Kidney (tissue), 13 donors: ENCODE measurements at regions not wholly inside any gene's neighbourhood (a gene's known extent, or its start where the extent isn't known, plus 50 kb on each side); places are given as distances from the start of the nearest gene placed in this dataset.

Source experiments
- DNase-seq, 5 donors: peaks; one replicate each; pipeline ENCODE4 v3.0.0-alpha.2; 2013 to 2020
- FAIRE-seq: peaks from 2 replicates; lab custom pipeline; 2012; peaks lifted over from hg19 to GRCh38; lab: Jason Lieb, UNC
- H3K27ac ChIP-seq, 2 donors: one replicate each; pipeline ENCODE4 v1.7.0; 2013; ENCODE audit warnings: low read depth in 2 of 2, low read length in 2 of 2, inconsistent platforms in 1 of 2
- H3K27me3 ChIP-seq: one replicate; pipeline ENCODE4 v1.7.1; 2013; ENCODE audit warnings: low read length, inconsistent platforms; ENCODE audit not compliant: control insufficient read depth, insufficient read depth
- H3K36me3 ChIP-seq, 3 donors: one replicate each; pipeline versions ENCODE4 v1.7.0 to v1.7.1; 2013; ENCODE audit warnings: low read length in 3 of 3, control low read depth in 1 of 3, inconsistent platforms in 1 of 3; ENCODE audit not compliant: insufficient read depth in 3 of 3, control insufficient read depth in 2 of 3
- H3K4me1 ChIP-seq, 3 donors: one replicate each; pipeline versions ENCODE4 v1.7.0 to v1.7.1; 2013; ENCODE audit warnings: low read length in 3 of 3, inconsistent platforms in 1 of 3, low read depth in 1 of 3; ENCODE audit not compliant: control insufficient read depth in 2 of 3, insufficient read depth in 2 of 3
- H3K4me3 ChIP-seq, 3 donors: one replicate each; pipeline versions ENCODE4 v1.7.0 to v1.8.1; 2013; ENCODE audit warnings: low read length in 3 of 3, control low read depth in 1 of 3, inconsistent platforms in 1 of 3
- H3K9ac ChIP-seq, 3 donors: one replicate each; pipeline versions ENCODE4 v1.7.0 to v1.7.1; 2013; ENCODE audit warnings: low read length in 3 of 3, control low read depth in 1 of 3, inconsistent platforms in 1 of 3
- H3K9me3 ChIP-seq, 3 donors: one replicate each; pipeline versions ENCODE4 v1.7.0 to v1.7.1; 2013; ENCODE audit warnings: low read length in 3 of 3, control low read depth in 1 of 3, inconsistent platforms in 1 of 3; ENCODE audit not compliant: control insufficient read depth in 2 of 3, insufficient read depth in 1 of 3
- intact Hi-C: fragments of 100-400 bp; cut with DNase I; formaldehyde crosslinking; loops from one replicate; pipeline ENCODE4 v1.11.1; 2022
- TF ChIP-seq, protein P1 (sequence below): IDR thresholded peaks from 3 replicates; pipeline ENCODE4 v1.5.1; 2012; ENCODE audit warnings: mild to moderate bottlenecking, moderate library complexity, borderline replicate concordance; ENCODE audit not compliant: insufficient read depth; ENCODE audit errors: extremely low read depth
- donor health status: control.
- donor health status: control.
- donor health status: control.
- donor health status: control.
- donor health status: control.
- donor health status: DM: yes; HTN: yes; CAD: no.
- donor health status: Normal renal cell carcinoma (clear cell type).

DNA sequence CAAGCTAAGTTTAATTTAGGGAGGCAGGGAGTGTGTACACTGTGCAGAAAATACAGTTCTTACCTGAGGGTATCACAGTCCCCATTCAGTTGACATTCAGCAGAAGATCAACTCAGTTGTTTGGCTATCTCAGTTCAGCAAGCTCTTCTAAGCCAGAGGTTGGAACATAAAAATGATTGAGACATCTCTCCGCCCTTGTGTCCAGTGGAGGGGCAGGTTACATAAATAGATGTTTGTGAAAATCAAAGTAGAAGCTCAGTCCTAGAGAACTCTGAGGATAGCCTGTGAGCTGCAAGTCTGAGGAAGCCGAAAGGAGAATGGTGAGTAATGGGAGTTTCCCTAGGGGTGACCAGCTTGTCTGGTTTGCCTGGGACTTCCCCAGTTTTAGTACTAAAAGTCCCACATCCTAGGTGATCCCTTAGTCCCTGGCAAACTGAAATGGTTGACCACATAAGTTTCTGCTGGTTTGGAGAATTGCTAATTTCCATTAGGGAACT lies 251.4 kb upstream of the ATP2B1 start:
- Histone ChIP-seq H3K27ac (no peak overlapping the region), H3K9ac (no peak overlapping the region), H3K4me3 (no peak overlapping the region), H3K9me3 (no peaks in the 10 kb centered on the region), H3K36me3 (no peaks in the 10 kb centered on the region), H3K4me1 (peaks cover 0 to 5% (median 3%) of the 10 kb centered on the region in 3 donors), H3K27me3 (no peaks in the 10 kb centered on the region)
- intact Hi-C loops: no loop called here
- TF ChIP-seq, protein P1, sequence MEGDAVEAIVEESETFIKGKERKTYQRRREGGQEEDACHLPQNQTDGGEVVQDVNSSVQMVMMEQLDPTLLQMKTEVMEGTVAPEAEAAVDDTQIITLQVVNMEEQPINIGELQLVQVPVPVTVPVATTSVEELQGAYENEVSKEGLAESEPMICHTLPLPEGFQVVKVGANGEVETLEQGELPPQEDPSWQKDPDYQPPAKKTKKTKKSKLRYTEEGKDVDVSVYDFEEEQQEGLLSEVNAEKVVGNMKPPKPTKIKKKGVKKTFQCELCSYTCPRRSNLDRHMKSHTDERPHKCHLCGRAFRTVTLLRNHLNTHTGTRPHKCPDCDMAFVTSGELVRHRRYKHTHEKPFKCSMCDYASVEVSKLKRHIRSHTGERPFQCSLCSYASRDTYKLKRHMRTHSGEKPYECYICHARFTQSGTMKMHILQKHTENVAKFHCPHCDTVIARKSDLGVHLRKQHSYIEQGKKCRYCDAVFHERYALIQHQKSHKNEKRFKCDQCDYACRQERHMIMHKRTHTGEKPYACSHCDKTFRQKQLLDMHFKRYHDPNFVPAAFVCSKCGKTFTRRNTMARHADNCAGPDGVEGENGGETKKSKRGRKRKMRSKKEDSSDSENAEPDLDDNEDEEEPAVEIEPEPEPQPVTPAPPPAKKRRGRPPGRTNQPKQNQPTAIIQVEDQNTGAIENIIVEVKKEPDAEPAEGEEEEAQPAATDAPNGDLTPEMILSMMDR: no peak
- FAIRE-seq (no peak), DNase-seq (no peak)

DNA sequence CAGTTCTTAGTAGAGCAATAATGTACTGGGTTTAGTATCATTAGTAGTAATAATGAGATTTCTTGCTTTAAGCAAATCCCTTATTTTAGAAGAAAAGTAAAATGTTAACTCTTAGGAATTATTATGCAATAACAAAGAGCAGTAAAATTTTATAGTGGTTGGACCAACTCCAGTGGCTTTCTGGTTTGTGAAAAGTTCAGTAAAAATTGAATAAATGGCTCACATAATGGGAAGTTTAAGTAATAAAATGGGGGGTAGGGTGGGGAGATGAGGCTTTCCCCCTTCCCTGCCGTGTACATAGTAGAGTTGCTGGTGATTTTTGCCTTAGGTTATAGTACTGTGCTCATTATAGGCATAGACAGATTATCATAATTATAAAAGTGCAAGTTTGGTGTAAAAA lies 250.5 kb upstream of the ATP2B1 start:
- no peak overlapping the region for H3K9ac ChIP-seq
- intact Hi-C loops: no loop called here
- TF ChIP-seq, protein P1: no peak

DNA sequence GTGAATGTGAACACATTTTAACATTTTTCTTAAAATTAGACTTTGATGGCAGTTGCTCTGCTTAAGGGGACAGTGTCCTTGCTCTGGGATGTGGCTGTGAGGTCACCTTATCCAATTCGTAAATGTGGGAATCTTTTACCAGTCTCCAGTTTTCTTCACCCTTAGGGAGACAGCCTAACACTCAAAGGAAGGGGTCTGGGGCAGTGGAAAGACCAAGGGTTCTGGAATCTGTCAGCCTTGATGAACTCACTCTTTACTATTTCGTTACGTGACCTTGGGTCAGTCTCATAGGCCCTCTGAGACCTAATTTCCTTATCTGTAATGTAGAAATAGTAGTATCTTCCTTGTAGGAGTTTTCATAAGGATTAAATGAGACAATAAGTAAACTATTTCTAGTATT lies 245.6 kb upstream of the ATP2B1 start:
- no peak overlapping the region for H3K4me3 ChIP-seq
- TF ChIP-seq, protein P1: no peak
- no peak for DNase-seq
- intact Hi-C loops: no loop called here
- H3K36me3 ChIP-seq: no peaks in the 10 kb centered on the region
- H3K4me1 ChIP-seq: no peaks in the 10 kb centered on the region
- no peaks in the 10 kb centered on the region for H3K9me3 ChIP-seq
- FAIRE-seq: no peak
- no peaks in the 10 kb centered on the region for H3K27me3 ChIP-seq
- H3K9ac ChIP-seq: no peak overlapping the region
- no peak overlapping the region for H3K27ac ChIP-seq

More for the DNA sequence above, 250.5 kb upstream of the ATP2B1 start:
- no peak overlapping the region for H3K27ac ChIP-seq
- peaks cover 0 to 5% (median 3%) of the 10 kb centered on the region in 3 donors for H3K4me1 ChIP-seq
- FAIRE-seq (no peak), DNase-seq (no peak)
- no peaks in the 10 kb centered on the region for H3K36me3 ChIP-seq
- no peaks in the 10 kb centered on the region for H3K9me3 ChIP-seq
- H3K27me3 ChIP-seq: no peaks in the 10 kb centered on the region
- no peak overlapping the region for H3K4me3 ChIP-seq

DNA sequence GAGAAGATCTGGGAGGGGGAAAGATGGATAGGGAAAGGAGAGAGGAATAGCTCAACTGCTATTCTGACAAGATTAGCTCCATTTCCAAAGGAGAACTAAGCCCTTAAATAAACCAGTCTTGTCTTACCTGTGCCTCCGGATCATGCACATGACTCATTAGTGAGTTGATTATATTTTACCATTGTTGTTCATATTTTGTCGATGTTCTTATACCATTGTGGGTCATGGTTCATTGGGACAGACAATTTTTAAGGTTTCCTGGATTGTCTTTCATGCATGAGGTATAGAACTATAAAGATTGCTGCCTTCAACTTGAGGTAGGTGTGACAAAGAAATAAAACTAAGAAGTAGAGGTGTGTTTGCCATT lies 243.0 kb upstream of the ATP2B1 start:
- Histone ChIP-seq H3K9ac (no peak overlapping the region), H3K27me3 (no peaks in the 10 kb centered on the region), H3K4me3 (no peak overlapping the region), H3K36me3 (no peaks in the 10 kb centered on the region), H3K4me1 (no peaks in the 10 kb centered on the region), H3K27ac (no peak overlapping the region), H3K9me3 (no peaks in the 10 kb centered on the region)
- FAIRE-seq (no peak), DNase-seq (no peak)
- intact Hi-C loops: no loop called here
- TF ChIP-seq, protein P1: no peak
